OCI-LY7 (cell line): ENCODE measurements at regions not wholly inside any gene's neighbourhood (a gene's known extent, or its start where the extent isn't known, plus 50 kb on each side); places are given as distances from the start of the nearest gene placed in this dataset.

Experiments
- BruUV-seq: library from RNA; stranded (reverse); fragments of 400-500 nt; replicated peaks from 2 replicates; lab custom pipeline; 2021; lab: Mats Ljungman, UMichigan
- CTCF ChIA-PET: fragments of 300-600 bp; sonication (Branson Sonifier 250); formaldehyde crosslinking; loops from one replicate; lab custom pipeline; 2022; ENCODE audit warnings: antibody characterized with exemption; ENCODE audit not compliant: unreplicated experiment; lab: Charles Lee
- POLR2A ChIA-PET: fragments of 300-600 bp; sonication (Branson Sonifier 250); formaldehyde crosslinking; loops from one replicate; lab custom pipeline; 2022; ENCODE audit warnings: antibody characterized with exemption; lab: Charles Lee
- DNase-seq: peaks from one replicate; pipeline ENCODE4 v3.0.0-alpha.2; 2015; ENCODE audit warnings: low spot score
- H2AFZ ChIP-seq: fragments of 200-600 bp; sonication (generic), shearing (Covaris generic); 2 replicates; pipeline ENCODE4 v1.6.1; 2014; ENCODE audit warnings: mild to moderate bottlenecking, antibody characterized with exemption, low read length, moderate library complexity
- H3K27ac ChIP-seq: fragments of 200-600 bp; sonication (generic); 2 replicates; pipeline ENCODE4 v1.5.1; 2014; ENCODE audit warnings: mixed run types, low read depth, mild to moderate bottlenecking, moderate library complexity, low read length, inconsistent platforms; ENCODE audit not compliant: poor library complexity, severe bottlenecking
- H3K36me3 ChIP-seq: fragments of 200-600 bp; sonication (generic); 2 replicates; pipeline ENCODE4 v1.6.1; 2014; ENCODE audit warnings: mild to moderate bottlenecking, antibody characterized with exemption, low read length, moderate library complexity, mixed read lengths; ENCODE audit not compliant: insufficient read depth
- H3K4me1 ChIP-seq: fragments of 200-600 bp; sonication (generic); 2 replicates; pipeline ENCODE4 v1.5.1; 2014; ENCODE audit warnings: mild to moderate bottlenecking, low read length; ENCODE audit not compliant: insufficient read depth, poor library complexity, severe bottlenecking
- H3K4me2 ChIP-seq: fragments of 200-600 bp; sonication (generic); 2 replicates; pipeline ENCODE4 v1.6.1; 2014; ENCODE audit warnings: mild to moderate bottlenecking, low read length
- H3K4me3 ChIP-seq: fragments of 200-600 bp; sonication (generic); 2 replicates; pipeline ENCODE4 v1.5.1; 2014; ENCODE audit warnings: mild to moderate bottlenecking, low read depth, low read length; ENCODE audit not compliant: poor library complexity, severe bottlenecking
- H3K79me2 ChIP-seq: fragments of 200-600 bp; sonication (generic); 2 replicates; pipeline ENCODE4 v1.6.1; 2016; ENCODE audit warnings: low read depth, mild to moderate bottlenecking, low read length, moderate library complexity, mixed read lengths; ENCODE audit not compliant: insufficient read depth
- H3K9me2 ChIP-seq: fragments of 200-600 bp; sonication (generic); 2 replicates; pipeline ENCODE4 v1.6.1; 2016; ENCODE audit warnings: mild to moderate bottlenecking, low read length, mixed read lengths; ENCODE audit not compliant: insufficient read depth
- H3K9me3 ChIP-seq: fragments of 200-600 bp; sonication (generic); 2 replicates; pipeline ENCODE4 v1.6.1; 2014; ENCODE audit warnings: mild to moderate bottlenecking, mixed run types, low read length, mixed read lengths
- H4K20me1 ChIP-seq: fragments of 200-600 bp; sonication (generic); 2 replicates; pipeline ENCODE4 v1.6.1; 2014; ENCODE audit warnings: mild to moderate bottlenecking, antibody characterized with exemption, low read length, moderate library complexity, mixed read lengths; ENCODE audit not compliant: insufficient read depth
- CTCF ChIP-seq: fragments of 200-600 bp; sonication (generic); conservative IDR thresholded peaks from 2 replicates; pipeline ENCODE4 v1.5.1; 2014; ENCODE audit warnings: mild to moderate bottlenecking, antibody characterized with exemption, low read length, moderate library complexity, mixed read lengths
- EZH2phosphoT487 ChIP-seq: fragments of 200-600 bp; sonication (generic); IDR thresholded peaks from 2 replicates; pipeline ENCODE4 v1.6.1; 2018; ENCODE audit warnings: low read depth, borderline replicate concordance, mild to moderate bottlenecking, mixed run types, antibody characterized with exemption, low read length, moderate library complexity, mixed read lengths
- intact Hi-C: fragments of 100-400 bp; cut with micrococcal nuclease; formaldehyde crosslinking; loops from one replicate; pipeline ENCODE4 v1.10.0; 2022; ENCODE audit not compliant: unreplicated experiment

DNA sequence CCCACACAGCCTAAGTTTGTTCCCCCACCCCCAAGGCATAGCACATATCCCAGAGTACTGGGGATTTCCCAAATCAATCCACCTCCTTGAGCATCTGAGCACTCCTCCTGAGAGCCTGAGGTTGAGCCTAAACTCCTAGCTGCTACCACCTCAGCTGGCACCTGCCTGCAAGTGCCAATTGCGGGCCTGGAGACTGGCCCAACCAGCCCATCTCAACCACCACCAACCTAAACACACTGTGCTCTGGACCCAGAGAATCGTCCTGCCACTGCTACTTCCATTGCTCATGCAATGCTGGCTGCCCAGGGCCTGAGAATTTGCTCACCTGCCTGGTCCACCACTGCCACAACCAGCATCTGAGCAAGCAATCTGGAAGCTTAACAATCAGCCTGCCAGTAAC, 177.1 kb downstream of the FGF13 start:
- Histone ChIP-seq H3K36me3 (no peaks in the 10 kb centered on the region), H3K79me2 (no peaks in the 10 kb centered on the region), H3K4me1 (no peaks in the 10 kb centered on the region), H3K4me2 (no peak overlapping the region), H3K27ac (no peak overlapping the region), H3K9me2 (no peaks in the 10 kb centered on the region), H3K9me3 (no peaks in the 10 kb centered on the region), H3K4me3 (no peak overlapping the region), H4K20me1 (no peaks in the 10 kb centered on the region), H2AFZ (no peak overlapping the region)
- intact Hi-C loops = no loop called here
- CTCF ChIA-PET = no interaction called here
- BruUV-seq = no TSS peak
- no peak for TF ChIP-seq CTCF
- TF ChIP-seq EZH2phosphoT487 = no peak
- POLR2A ChIA-PET = no interaction called here
- DNase-seq = no peak

GRCh38 chrX:138519296-138519695, 192.2 kb downstream of the FGF13 start:
- Histone ChIP-seq H3K27ac (no peak overlapping the region), H3K4me1 (no peaks in the 10 kb centered on the region), H4K20me1 (no peaks in the 10 kb centered on the region), H3K9me3 (no peaks in the 10 kb centered on the region), H3K4me2 (no peak overlapping the region), H3K9me2 (no peaks in the 10 kb centered on the region), H3K4me3 (no peak overlapping the region), H3K79me2 (no peaks in the 10 kb centered on the region), H3K36me3 (no peaks in the 10 kb centered on the region), H2AFZ (no peak overlapping the region)
- BruUV-seq = no TSS peak
- no peak for DNase-seq
- ChIA-PET POLR2A (interaction anchor here (1.1 kb wide), 1 partner anchor 38 kb away, joined by 3 read pairs; no protein-coding TSS in a partner anchor), CTCF (no interaction called here)
- TF ChIP-seq CTCF (no peak), EZH2phosphoT487 (no peak)
- intact Hi-C loops = no loop called here

DNA sequence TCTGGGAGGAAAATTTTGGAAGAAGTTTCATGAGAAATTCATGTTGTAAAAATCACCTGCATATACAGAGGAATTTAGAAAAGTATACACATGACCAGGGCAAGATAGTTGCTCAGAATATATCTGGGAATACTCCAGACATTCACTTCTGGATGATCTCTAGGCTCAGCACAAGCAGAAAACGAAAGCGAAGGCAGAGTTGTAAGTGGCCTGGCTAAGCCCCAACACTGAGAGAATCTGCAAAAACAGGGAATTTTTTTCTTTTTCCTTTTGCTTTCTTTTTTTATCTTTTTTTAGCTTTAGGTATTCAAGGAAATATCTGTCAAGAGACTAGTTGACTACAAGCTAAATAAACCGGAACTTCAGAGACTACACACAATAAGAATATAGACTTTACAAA, 207.2 kb downstream of the FGF13 start:
- Histone ChIP-seq H3K36me3 (no peaks in the 10 kb centered on the region), H3K4me2 (no peak overlapping the region), H3K4me1 (no peaks in the 10 kb centered on the region), H3K4me3 (no peak overlapping the region), H3K79me2 (no peaks in the 10 kb centered on the region), H2AFZ (no peak overlapping the region), H4K20me1 (no peaks in the 10 kb centered on the region), H3K9me2 (no peaks in the 10 kb centered on the region), H3K27ac (no peak overlapping the region), H3K9me3 (no peaks in the 10 kb centered on the region)
- BruUV-seq = no TSS peak
- ChIA-PET POLR2A (interaction anchor here (1.0 to 1.3 kb wide), 2 partner anchors 9 to 14 kb away, joined by 3 read pairs; no protein-coding TSS in a partner anchor), CTCF (no interaction called here)
- TF ChIP-seq EZH2phosphoT487 (no peak), CTCF (no peak)
- DNase-seq = no peak
- intact Hi-C loops = no loop called here
